ENCODE measurements at regions not wholly inside any gene's neighbourhood (a gene's known extent, or its start where the extent isn't known, plus 50 kb on each side); places are given as distances from the start of the nearest gene placed in this dataset.

- peak; percentile 47 for DNase-seq
Observed at GRCh38 chr5:171580502-171581265, 161.2 kb downstream of the FGF18 start.

- DNase-seq, result no peak
Observed at GRCh38 chr5:171581781-171582180, 162.3 kb downstream of the FGF18 start.

- DNase-seq, result no peak
Observed at GRCh38 chr5:171582849-171583248, 163.4 kb downstream of the FGF18 start.

- DNase-seq, result no peak
Observed at GRCh38 chr5:171585981-171586380, 166.5 kb downstream of the FGF18 start.

GRCh38 chr5:171586436-171586835 is 167.0 kb downstream of the FGF18 start:
- no peak for DNase-seq

GRCh38 chr5:171588046-171588445 is 168.6 kb downstream of the FGF18 start:
- no peak for DNase-seq

GRCh38 chr5:171588790-171589189 is 169.3 kb downstream of the FGF18 start:
- DNase-seq, result no peak

GRCh38 chr5:171589461-171589860 is 170.0 kb downstream of the FGF18 start:
- no peak for DNase-seq

GRCh38 chr5:171592076-171592475 is 172.6 kb downstream of the FGF18 start:
- no peak for DNase-seq

- DNase-seq, result peak; percentile 25
Observed at GRCh38 chr5:171592736-171593135, 173.3 kb downstream of the FGF18 start.

GRCh38 chr5:171593401-171593800 is 174.0 kb downstream of the FGF18 start:
- no peak for DNase-seq

- DNase-seq, result no peak
Observed at GRCh38 chr5:171593976-171594375, 174.5 kb downstream of the FGF18 start.

GRCh38 chr5:171595401-171595800 is 176.0 kb downstream of the FGF18 start:
- DNase-seq, result no peak

- DNase-seq, result peak; percentile 65
Observed at GRCh38 chr5:171595801-171596231, 176.4 kb downstream of the FGF18 start.

- DNase-seq, result peak; percentile 78
Observed at GRCh38 chr5:171596391-171596878, 177.0 kb downstream of the FGF18 start.

GRCh38 chr5:171597946-171598640 is 178.6 kb downstream of the FGF18 start:
- DNase-seq, result no peak

GRCh38 chr5:171598641-171599152 is 179.2 kb downstream of the FGF18 start:
- no peak for DNase-seq

- DNase-seq, result no peak
Observed at GRCh38 chr5:171599411-171599810, 180.0 kb downstream of the FGF18 start.

- DNase-seq, result no peak
Observed at GRCh38 chr5:171599957-171600612, 180.6 kb downstream of the FGF18 start.

- DNase-seq, result no peak
Observed at GRCh38 chr5:171600741-171601265, 181.4 kb downstream of the FGF18 start.

GRCh38 chr5:171601266-171601881 is 181.9 kb downstream of the FGF18 start:
- DNase-seq, result no peak

GRCh38 chr5:171603591-171603990 is 182.0 kb upstream of the SMIM23 start:
- no peak for DNase-seq

GRCh38 chr5:171604195-171604594 is 181.4 kb upstream of the SMIM23 start:
- DNase-seq, result no peak
